AG04450 (cell line): ENCODE measurements at regions not wholly inside any gene's neighbourhood (a gene's known extent, or its start where the extent isn't known, plus 50 kb on each side); places are given as distances from the start of the nearest gene placed in this dataset.

Experiments used
- CTCF ChIA-PET: fragments of 300-600, 350-600 bp; formaldehyde crosslinking; extraction: SDS; loops from one replicate; lab custom pipeline; 2022; ENCODE audit warnings: antibody characterized with exemption, inconsistent platforms; lab: Charles Lee
- POLR2A ChIA-PET: fragments of 350-600 bp; formaldehyde crosslinking; extraction: SDS; loops from one replicate; lab custom pipeline; 2021; ENCODE audit warnings: antibody characterized with exemption, inconsistent platforms; lab: Yijun Ruan, JAX
- DNase-seq: peaks from one replicate; pipeline ENCODE4 v3.0.0-alpha.2; 2011; ENCODE audit warnings: low read depth, low spot score
- H3K27ac ChIP-seq: one replicate; pipeline ENCODE4 v1.5.1; 2012; ENCODE audit warnings: low read depth, low read length, control low read depth
- H3K27me3 ChIP-seq: one replicate; pipeline ENCODE4 v1.6.0; 2012; ENCODE audit warnings: low read length; ENCODE audit not compliant: control insufficient read depth, insufficient read depth
- H3K4me3 ChIP-seq: 2 replicates; pipeline ENCODE4 v1.5.1; 2011; ENCODE audit warnings: mild to moderate bottlenecking, low read depth, low read length, control low read depth
- H3K9me3 ChIP-seq: 2 replicates; pipeline ENCODE4 v1.5.1; 2012; ENCODE audit warnings: low read length; ENCODE audit not compliant: control insufficient read depth, insufficient read depth
- TF ChIP-seq, protein P1 (sequence below): IDR thresholded peaks from 2 replicates; pipeline ENCODE4 v1.5.1; 2011; ENCODE audit warnings: low read depth, low read length, control low read depth, inconsistent platforms

DNA sequence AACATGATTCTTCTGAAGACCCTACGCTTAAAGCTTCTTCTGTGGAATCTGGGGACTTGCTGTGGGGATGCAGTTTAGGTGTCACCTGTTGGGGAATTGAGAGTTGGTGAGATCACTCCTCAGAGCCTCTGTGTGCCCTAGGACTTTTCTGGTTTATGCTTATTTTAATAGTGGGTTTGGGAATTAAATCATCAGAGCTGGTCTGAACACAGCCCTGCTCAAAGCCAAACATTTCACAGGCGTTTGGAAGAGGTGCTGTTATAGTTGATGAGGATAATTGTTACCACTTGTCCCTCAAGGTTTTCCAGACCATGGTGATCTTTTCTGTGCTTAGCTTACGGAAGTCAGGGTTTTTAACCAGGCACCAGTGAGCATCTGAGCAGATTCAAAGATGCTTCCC lies 106.1 kb downstream of the EBLN1 start:
- no peak overlapping the region for H3K27ac ChIP-seq
- TF ChIP-seq, protein P1, sequence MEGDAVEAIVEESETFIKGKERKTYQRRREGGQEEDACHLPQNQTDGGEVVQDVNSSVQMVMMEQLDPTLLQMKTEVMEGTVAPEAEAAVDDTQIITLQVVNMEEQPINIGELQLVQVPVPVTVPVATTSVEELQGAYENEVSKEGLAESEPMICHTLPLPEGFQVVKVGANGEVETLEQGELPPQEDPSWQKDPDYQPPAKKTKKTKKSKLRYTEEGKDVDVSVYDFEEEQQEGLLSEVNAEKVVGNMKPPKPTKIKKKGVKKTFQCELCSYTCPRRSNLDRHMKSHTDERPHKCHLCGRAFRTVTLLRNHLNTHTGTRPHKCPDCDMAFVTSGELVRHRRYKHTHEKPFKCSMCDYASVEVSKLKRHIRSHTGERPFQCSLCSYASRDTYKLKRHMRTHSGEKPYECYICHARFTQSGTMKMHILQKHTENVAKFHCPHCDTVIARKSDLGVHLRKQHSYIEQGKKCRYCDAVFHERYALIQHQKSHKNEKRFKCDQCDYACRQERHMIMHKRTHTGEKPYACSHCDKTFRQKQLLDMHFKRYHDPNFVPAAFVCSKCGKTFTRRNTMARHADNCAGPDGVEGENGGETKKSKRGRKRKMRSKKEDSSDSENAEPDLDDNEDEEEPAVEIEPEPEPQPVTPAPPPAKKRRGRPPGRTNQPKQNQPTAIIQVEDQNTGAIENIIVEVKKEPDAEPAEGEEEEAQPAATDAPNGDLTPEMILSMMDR: no peak
- ChIA-PET CTCF (no interaction called here), POLR2A (no interaction called here)
- no peaks in the 10 kb centered on the region for H3K27me3 ChIP-seq
- no peaks in the 10 kb centered on the region for H3K9me3 ChIP-seq
- DNase-seq: no peak
- no peak overlapping the region for H3K4me3 ChIP-seq

DNA sequence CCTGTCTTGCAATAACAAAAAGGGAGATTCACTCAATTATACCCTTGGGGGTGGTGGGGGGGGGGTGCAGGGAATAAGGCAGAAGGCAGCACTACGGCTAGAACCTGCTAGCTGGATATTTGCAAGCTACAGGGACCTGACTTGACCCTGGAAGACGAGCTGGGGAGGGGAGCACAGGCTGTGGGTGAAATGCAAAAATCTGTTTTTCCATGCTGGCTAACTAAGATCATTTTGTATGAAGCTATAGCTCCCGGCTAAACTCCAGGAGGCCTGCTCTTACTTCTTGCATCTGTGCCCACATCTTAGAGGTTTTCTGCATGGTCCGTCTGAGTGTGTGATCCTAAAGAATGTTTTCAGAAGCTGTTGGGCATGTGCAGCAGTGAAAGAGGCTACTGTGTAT lies 106.6 kb downstream of the EBLN1 start:
- ChIA-PET CTCF (no interaction called here), POLR2A (no interaction called here)
- no peaks in the 10 kb centered on the region for H3K27me3 ChIP-seq
- no peak for DNase-seq
- TF ChIP-seq, protein P1: no peak
- no peak overlapping the region for H3K27ac ChIP-seq
- H3K9me3 ChIP-seq: no peaks in the 10 kb centered on the region
- no peak overlapping the region for H3K4me3 ChIP-seq

DNA sequence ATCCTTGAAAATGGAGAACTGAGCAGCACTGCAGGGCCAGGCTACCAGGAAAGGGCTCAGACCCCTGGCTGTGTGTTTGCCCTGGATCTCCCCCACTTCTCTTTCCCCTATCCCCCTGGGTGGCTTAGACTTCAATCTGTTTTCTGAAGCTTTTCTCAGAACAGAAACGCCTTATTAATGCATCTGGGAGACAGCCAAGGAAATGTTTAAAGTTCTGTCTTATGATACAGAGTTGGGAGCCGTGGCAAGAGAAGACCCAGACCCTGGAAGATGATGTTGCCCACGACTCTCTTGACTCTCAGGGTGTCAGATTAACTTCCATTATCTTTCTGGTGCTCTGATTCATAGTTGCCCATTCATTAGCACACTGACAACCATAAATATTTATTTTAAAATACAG lies 107.1 kb downstream of the EBLN1 start:
- H3K9me3 ChIP-seq: no peaks in the 10 kb centered on the region
- POLR2A ChIA-PET: no interaction called here
- H3K4me3 ChIP-seq: no peak overlapping the region
- no peaks in the 10 kb centered on the region for H3K27me3 ChIP-seq
- no peak overlapping the region for H3K27ac ChIP-seq
- CTCF ChIA-PET: no interaction called here
- TF ChIP-seq, protein P1: no peak
- DNase-seq: no peak

DNA sequence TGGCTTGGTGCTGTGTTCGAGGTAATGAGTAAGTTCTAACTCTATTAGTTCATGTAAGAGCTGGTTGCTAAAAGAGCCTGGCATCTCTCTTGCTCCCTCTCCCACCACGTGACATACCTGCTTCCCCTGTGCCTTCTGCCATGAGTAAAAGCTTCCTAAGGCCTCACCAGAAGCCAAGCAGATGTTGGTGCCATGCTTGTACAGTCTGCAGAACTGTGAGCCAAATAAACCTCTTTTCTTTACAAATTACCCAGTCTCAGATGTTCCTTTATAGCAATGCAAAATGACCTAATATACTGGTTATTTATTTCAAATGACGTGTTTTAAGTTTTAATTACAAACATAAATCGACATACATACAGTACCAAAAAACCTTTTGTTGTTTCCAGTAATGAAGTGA lies 101.7 kb upstream of the DNAJC1 start:
- DNase-seq: no peak
- H3K4me3 ChIP-seq: no peak overlapping the region
- no peak overlapping the region for H3K27ac ChIP-seq
- no peaks in the 10 kb centered on the region for H3K27me3 ChIP-seq
- no peaks in the 10 kb centered on the region for H3K9me3 ChIP-seq
- POLR2A ChIA-PET: no interaction called here
- CTCF ChIA-PET: no interaction called here
- TF ChIP-seq, protein P1: no peak

DNA sequence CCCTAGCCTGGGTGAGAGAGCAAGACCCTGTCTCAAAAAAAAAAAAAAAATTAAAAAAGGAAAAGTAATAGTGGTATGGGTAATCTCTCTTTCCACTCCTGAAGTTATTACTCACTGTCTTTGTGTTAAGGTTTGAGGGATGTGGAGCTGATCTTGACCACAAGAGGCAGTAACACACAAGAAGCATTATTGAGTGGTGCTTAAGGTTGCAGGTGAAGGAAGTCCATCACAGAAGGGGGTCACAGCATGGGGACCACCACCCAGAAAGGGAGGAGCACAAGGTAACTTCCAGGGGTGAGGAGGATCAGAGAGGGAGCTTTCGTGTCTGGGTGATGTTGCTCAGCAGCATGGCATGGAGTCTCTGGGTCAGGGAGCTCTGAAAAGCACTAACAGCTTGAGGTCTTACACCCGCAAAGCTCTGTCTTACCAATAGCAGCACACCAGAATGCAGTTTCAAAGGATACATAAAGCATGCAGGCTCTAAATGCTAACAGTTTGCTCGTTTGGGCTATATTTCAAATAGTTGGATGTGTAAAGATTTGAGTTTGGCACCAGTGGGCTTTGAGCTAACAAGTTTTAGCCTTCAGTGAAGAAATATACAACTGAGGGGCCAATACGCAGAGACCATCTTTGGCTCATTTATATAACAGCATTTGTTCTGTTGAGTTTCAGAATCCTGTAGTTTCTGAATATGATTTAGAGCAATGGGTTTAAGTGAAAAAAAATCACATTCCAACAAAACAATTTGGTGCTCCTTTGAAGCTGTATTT lies 100.4 kb upstream of the DNAJC1 start:
- no peaks in the 10 kb centered on the region for H3K9me3 ChIP-seq
- H3K27me3 ChIP-seq: no peaks in the 10 kb centered on the region
- ChIA-PET POLR2A (no interaction called here), CTCF (interaction anchor here (0.6 kb wide), 1 partner anchor 15 kb away, joined by 4 read pairs; no protein-coding TSS in a partner anchor)
- no peak overlapping the region for H3K27ac ChIP-seq
- no peak for DNase-seq
- TF ChIP-seq, protein P1: peak; percentile 15; the same call in 1 of the 2 replicates
- H3K4me3 ChIP-seq: no peak overlapping the region
